ENCODE measurements at regions not wholly inside any gene's neighbourhood (a gene's known extent, or its start where the extent isn't known, plus 50 kb on each side); places are given as distances from the start of the nearest gene placed in this dataset.
"Not testable (repeated sequence)": the region's sequence is repeated elsewhere in the genome, so short reads cannot be mapped to it uniquely, and the experiment has no call there.

DNA sequence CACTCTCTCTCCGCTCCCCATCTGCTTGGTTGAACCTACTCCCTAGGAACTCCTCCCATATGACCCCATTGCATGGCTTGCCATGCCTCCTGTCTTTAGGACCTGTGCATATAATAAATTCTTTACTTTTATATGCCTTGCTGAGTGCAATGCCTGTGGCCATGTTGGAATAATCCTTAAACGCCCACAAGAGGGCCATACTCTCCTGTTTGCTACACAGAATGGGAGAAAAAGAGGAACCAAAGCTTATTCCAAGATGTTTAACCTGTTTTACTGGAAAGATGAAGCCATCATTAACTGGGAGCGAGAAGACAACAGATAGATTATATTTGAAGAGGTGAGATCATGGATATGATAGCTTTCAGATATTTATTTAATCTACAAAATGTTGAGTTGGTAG lies 1097.8 kb downstream of the NAALADL2 start:
- DNase-seq (ENCODE audit: low spot score) = no peak

DNA sequence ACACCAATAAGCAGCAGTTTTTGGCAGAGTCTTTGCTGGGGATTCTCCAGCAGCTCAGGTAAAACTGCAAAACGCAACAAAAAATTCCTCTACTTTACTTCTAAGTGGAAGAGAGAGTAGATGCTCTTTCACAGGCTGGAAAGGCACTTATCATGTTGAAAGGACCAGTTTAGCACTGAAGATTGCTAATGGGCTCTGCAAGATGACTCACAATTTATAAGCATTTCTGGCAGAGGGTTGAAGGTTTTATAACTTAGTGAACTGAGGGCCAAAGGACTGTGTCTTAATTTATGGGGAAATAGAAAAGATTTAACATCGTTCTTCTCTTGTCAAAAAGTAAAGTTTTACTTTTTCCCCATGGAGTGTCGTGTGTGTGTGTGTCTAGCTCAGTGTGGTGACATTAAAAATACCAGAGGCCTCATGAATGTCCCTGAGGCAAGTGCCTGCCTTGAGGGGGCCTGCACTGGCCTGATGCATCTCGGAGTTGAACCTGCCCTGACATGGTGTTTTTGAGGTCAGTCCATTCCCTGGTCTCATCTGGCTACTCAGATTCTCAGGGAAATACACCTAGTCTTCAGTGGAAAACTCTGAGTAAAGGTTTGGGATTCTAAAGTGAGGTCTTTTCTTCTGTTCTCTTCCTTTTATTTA lies 1092.0 kb downstream of the NAALADL2 start:
- DNase-seq (ENCODE audit: low spot score) = no peak

DNA sequence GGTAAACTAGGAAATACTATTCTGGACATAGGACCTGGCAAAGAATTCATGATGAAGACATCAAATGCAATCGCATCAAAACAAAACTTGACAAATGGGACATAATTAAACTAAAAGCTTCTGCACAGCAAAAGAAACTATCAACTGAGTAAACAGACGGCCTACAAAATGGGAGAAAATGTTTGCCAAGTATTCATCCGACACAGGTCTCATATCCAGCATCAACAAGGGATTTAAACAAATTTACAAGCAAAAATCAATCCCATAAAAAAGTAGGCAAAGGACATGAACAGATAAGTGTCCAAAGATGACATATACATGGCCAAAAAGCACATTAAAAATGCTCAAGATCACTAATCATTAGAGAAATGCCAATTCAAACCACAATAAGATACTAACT lies 1088.9 kb downstream of the NAALADL2 start:
- DNase-seq (ENCODE audit: low spot score) = no peak

DNA sequence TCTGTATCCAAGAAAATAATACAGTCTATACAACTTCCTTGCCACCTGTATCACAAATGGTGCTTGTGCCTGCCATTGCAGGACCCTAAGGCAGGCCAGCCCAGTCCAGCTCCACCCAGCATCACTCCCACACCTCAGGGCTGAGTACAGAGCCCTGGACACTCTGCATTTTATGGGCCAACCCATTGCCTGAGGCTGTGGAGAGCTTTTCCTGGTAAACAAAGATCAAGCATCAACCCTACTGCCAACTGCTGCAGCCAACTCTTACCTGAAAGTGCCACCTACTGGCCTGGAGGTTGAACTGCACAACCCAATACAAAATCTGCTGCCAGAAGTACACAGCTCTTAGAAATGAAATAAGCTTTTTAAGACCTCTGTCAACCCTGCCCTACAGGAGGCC lies 1082.2 kb downstream of the NAALADL2 start:
- DNase-seq (ENCODE audit: low spot score) = no peak

DNA sequence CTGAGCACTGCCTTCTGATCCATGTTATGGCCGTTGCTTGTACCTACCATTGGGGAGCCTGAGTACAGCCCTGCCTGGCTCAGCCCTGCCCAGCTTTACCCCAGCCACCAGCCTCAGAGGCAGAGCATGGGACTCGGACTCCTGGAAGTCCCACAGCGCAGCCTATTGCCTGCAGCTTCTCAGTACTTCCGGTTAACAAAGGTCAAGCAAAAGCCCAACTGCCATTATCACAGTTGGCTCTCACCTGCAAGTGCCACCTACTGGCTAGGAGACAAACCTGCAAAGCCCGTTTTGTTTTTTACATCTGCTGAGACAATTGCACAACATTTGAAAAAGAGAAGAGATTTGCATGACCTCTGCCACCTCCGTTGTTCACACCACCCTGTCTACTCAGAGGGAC lies 1081.7 kb downstream of the NAALADL2 start:
- DNase-seq (ENCODE audit: low spot score) = no peak

DNA sequence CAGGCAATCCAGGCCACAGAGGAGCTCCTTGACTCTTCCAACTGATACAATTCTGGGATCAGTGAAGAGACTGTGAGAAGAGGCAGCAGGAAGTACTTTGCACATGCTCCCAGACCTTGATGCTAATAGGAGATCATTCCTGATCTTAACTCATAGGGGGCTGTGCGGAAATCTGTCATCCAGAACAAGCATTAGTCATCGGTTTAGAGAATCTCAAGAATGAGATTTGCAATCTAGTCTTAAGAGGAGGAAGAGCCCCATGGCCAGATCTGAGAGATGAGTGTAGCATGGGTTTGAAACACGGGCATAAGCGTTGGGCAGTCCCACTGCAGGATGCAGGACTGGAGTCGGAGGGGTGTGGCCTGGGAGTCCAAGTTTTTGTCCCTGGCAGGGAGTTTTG lies 1081.1 kb downstream of the NAALADL2 start:
- no peak for DNase-seq (ENCODE audit: low spot score)

DNA sequence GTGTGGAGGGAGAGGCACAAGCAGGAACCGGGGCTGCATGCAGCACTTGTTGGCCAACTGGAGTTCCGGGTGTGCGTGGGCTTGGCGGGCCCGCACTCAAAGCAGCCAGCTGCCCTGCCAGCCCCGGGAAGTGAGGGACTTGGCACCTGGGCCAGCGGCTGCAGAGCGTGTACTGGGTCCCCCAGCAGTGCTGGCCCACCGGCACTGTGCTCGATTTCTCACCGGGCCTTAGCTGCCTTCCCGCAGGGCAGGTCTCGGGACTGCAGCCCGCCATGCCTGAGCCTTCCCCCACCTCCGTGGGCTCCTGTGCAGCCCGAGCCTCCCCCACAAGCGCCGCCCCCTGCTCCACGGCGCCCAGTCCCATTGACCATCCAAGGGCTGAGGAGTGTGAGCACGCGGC lies 1078.2 kb downstream of the NAALADL2 start:
- not testable (repeated sequence) for DNase-seq (ENCODE audit: low spot score)

DNA sequence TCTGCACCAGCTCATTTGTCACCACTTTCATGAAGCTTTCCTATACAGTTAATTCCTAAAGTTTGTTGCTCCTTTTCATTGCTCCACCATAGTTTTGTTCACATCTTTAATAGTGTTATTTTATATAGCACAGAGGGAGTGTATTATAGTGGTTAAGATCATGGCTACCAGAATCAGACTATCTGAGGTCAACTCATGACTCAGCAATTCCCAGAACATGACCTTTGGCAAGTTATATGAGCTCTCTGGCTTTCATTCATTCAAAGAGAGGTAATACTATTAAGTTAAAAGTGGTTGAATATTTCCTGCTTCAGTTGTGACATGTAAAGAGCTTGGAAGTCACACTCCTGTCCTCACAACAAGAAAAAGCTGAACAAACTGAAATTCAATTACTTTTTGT lies 1073.5 kb downstream of the NAALADL2 start:
- DNase-seq (ENCODE audit: low spot score) = no peak

DNA sequence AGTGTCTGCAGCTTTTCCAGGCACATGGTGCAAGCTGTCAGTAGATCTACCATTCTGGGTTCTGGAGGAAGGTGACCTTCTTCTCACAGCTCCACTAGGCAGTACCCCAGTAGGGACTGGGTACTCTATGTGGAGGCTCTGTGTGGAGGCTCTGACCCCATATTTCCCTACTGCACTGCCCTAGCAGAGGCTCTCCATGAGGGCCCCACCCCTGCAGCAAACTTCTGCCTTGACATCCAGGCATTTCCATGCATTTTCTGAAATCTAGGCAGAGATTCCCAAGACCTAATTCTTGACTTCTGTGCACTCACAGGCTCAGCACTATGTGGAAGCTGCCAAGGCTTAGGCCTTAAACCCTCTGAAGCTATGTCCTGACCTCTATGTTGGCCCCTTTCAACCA lies 1060.0 kb downstream of the NAALADL2 start:
- DNase-seq (ENCODE audit: low spot score) = no peak

DNA sequence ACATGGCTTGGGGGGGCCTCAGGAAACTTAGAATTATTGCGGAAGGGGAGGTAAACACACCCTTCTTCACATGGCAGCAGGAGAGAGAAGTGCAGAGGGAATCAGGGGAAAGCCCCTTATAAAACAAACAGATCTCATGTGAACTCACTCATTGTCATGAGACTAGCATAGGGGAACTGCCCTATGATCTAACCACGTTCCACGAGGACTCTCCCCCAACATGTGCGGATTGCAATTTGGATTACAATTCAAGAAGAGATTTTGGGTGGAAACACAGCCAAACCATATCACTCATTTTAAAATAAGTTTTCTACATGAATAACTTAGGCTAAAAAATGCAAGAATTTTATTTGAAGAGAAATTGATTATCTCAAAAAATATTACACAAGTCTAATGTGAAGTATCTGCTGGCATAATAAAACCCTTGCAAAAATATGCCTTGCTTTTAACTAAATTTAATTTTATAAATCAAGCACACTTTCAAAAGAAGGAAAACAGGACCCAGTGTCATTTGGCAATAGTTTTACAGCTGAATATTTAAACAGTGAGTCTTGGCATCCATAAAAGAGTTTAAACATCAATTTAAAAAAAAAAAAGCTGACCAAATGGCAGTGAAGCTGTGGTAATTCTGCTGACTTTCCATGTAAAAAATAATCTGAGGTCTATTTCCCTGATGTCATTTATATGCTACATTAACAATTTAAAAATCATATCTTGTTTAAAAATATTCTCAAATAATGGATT lies 1057.2 kb downstream of the NAALADL2 start:
- DNase-seq (ENCODE audit: low spot score) = no peak

DNA sequence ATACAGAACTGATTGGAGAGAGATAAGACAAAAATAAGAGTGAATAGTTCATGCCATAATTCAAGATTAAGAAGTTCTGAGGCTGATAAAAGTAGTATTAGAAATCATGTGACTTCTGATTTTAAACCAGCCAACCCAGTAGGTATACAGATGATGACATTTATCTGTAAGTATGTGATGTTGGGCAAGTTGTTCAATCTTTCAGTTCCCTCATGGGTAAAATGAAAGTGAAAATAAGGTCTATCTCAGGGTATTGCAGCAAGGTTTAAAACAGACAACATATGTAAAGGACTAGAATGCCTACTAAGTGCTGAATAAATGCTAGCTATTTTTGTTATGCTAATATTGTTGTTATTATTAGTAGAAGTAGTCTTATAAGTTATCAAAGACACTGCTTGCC lies 1055.7 kb downstream of the NAALADL2 start:
- DNase-seq (ENCODE audit: low spot score) = no peak

DNA sequence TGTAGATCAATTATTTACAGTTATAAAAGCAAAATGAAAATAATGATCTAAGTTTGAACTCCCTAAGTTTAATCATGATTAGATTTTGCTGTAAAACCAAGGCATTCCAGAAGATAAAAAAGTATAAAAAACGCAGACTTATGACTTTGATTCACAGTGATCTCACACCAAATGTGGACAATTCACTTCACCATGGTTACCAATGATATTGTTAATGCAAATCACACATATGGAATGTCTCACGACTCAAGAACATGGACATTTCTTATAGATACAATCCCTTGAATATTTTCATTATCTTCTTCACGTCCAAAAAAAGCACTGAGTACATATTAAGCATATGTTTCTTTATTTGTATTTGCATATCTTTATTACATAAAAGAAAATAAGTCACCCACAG lies 1054.2 kb downstream of the NAALADL2 start:
- DNase-seq (ENCODE audit: low spot score) = no peak

DNA sequence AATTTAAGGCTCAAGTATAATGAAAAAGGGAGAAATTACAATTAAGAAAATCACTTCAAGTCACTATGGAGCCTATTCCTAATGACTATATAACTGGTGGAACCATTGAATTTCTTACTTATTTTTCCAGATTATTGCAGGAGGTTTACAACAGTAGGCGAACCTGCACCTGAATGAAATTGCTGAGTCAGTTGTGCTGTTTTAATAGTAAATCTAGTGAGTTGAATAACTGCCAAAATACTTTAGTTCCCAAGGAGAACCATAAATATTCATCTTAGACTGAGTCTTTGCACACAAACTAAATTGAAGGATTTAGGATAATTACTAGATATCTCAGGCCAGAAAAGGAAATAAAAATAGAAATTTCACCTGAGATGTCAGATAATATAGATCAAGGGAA lies 1052.8 kb downstream of the NAALADL2 start:
- no peak for DNase-seq (ENCODE audit: low spot score)

DNA sequence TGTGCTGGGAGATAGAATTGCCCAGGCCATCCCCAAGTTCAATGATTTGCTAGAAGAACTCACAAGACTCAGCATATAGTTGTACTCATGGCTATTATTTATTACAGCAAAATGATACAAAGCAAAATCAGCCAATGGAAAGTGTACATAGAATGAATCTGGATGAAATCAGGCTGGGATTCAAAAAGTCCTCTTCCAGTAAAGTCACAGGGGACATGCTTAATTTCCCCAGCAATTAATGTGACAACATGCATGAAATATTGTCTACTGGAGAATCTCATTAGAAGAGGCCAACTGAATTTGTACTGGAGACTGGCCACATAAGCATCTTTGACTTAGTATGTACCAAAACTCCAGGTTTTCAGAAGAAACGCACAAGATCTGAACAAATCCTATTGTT lies 1043.1 kb downstream of the NAALADL2 start:
- no peak for DNase-seq (ENCODE audit: low spot score)

DNA sequence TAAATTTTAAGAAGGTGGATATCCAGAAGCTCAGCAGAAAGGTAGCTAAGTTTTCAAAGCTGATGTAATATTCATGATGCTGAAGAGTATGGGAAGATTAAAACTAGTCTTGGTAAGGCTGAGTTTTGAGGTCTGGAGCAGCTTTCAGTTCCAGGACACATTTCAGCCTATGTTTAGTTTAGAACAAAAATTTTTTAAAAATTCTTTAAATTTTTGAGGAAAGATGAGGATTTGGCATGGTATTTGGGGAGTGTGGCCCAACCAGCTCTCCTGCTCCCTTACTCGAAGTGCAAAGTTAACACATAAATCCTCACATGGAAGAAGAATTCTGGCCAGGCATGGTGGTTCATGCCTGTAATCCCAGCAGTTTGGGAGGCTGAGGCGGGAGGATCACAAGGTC lies 1039.1 kb downstream of the NAALADL2 start:
- no peak for DNase-seq (ENCODE audit: low spot score)

DNA sequence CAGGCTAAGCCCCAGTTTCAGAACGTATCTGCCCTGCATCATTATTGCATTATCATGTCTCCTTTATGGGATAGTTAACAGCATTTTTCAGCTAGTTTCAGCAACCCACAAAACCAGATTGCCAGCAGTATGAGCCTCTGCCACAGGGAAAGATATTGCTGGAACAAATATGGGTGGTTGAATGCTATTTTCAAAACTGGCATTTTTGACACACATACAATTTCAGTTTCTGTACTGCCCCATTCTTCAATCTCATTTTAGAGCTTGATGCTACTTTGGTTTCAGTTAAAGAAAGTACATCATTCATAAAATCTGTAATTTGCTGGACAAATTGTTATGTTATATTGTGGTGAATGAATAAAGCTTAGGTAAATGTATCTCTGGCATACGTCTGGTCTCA lies 1037.5 kb downstream of the NAALADL2 start:
- DNase-seq (ENCODE audit: low spot score) = no peak

DNA sequence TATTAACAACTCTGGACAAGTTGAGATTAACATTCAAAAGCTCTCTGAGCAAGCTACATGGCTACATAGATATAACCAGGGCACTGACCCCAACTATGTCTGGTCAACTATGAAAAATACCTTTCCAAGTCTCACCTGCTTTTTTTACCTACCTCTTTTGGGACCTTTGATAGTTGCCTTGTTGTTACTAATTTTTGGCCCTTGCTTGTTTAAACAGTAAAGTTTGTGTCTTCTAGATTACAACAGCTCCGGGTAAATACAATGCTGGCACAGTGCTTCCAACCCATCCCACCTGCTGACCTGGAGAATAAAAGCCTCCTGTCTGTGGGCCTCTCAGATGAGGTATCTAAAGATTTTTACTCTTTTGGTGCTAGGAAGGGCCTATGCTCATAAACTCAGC lies 1036.6 kb downstream of the NAALADL2 start:
- DNase-seq (ENCODE audit: low spot score) = no peak

DNA sequence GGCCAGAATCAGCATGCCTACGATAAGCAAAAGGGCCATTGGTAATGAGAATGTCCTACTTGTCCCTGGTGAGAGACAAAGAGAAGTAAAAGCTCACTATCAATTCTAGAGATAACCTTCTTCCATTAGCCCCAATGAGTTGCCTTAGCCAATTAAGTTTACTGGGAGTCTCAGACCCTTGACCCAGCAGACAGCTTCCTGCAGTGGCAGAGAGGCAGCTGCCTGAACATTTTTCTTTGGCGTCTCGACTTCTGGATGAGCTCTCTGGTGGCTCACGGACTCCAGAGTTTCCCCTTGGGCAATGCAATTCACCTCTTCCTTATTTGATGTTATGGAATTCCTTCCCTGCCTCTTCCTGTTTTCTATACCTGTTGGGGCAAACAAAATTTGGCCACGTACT lies 1034.4 kb downstream of the NAALADL2 start:
- no peak for DNase-seq (ENCODE audit: low spot score)

DNA sequence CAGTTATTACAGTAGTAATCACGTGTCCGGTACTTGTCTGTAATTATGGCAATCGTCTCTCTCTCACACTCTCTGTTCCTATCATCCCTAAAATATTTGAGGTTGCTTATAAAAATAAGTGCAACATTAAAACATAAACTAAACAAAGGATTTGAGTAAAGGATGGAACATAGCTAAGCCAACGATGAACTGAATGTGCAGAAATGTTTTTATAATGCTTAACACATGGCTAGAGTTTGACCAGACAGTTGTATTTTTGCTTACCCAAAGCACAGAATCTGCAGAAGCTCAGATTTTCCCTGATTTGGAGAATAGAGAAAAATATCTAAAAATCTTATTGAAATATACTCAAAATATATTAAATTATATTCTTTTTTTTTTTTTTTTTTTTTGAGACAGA lies 1030.9 kb downstream of the NAALADL2 start:
- no peak for DNase-seq (ENCODE audit: low spot score)

DNA sequence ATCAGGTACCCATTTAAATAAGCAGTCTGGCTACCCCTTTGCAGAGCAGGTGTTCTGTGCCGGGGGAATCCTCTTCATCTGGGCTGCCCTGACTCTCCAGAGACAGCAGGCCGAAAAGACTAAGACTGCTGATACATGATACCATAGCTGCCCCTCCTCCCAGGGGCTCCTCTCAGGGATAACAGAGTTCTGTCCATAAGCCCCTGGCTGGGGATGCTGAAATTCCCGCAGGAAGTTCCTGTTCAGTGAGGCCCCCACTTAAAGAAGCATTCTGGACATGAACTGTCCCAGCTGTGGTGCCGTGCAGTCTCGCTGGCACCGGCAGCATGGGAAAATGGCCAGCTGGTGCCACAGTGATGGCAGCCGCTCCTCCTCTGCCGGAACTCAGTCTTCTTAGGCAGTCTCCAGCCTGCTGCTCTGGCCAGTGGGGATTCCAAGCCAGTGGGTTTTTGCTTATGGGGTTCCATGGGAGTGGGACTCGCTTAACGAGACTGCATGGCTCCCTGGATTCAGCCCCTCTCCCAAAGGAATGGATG lies 1026.2 kb downstream of the NAALADL2 start:
- no peak for DNase-seq (ENCODE audit: low spot score)

DNA sequence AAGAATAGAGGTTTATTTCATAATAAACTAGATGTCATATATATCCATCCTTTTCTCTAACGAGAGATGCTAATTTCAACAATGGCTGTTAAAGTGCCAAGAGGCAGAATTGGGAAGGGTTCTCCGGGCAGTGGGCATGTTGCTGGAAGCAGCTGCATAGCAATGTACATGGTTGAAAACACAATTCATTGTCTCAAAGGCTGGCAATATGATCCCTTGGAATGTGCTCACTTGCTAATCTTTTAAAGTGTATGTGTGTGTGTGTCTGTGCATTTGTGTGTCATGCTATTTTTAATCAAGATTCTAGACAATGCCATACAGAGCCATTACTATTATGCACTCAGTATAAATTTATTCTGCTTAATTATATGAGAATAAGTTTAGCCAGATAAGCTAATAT lies 1020.3 kb downstream of the NAALADL2 start:
- DNase-seq (ENCODE audit: low spot score) = no peak

DNA sequence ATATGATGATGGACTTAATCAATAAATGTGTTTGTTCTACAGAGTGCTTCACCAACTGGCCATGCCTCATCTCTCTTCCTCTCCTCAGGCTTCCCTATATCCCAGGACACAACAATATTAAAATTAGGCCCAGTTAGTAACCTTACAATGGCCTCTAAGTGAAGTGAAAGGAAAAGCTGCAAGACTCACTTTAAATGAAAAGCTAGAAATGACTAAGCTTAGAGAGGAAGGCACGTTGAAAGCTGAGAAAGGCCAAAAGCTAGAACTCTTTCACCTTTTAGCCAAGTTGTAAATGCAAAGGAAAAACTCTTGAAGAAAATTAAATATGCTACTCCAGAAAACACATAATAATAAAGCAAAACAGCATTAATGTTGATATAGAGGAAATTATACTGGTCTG lies 1010.3 kb downstream of the NAALADL2 start:
- no peak for DNase-seq (ENCODE audit: low spot score)

DNA sequence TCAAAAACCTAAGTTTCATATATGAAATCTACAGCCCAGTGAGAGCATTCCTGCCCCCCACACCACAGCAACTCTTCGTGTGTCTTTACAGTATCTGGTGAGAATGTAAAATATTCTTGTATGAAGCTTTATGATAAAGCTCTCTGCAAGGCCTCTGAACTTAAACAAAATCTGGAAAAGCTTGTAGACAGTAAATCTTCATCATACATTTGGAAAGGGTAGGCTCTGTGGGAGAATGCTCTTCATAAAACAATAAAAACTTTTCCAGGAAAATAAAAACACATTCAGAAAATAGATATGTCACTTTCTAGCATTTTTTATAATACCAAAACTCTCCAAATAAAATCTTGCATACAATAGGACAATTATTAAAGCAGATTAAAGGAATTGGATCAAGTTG lies 1009.5 kb downstream of the NAALADL2 start:
- DNase-seq (ENCODE audit: low spot score) = no peak

DNA sequence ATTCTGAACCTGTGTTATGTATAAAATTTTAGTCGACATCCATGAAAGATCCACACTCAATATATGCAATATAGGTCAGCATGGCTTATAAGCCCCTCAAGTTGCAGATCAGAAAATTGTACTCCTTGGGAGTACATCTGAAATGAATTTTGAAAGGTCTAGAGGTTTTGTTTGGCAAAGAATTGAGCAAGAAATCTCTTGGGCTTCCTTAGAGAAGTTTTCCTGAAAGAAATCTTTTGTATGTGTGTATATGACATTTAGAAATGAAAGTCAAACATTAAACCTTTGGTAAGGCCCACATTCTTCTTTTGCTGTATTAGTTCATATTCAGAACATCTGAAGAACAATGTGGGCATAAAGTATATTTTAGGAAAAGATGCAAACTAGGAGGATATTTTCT lies 1006.6 kb downstream of the NAALADL2 start:
- DNase-seq (ENCODE audit: low spot score) = no peak

Data from kidney capillary endothelial cell (primary cell).